SK-N-MC (cell line): ENCODE measurements at regions not wholly inside any gene's neighbourhood (a gene's known extent, or its start where the extent isn't known, plus 50 kb on each side); places are given as distances from the start of the nearest gene placed in this dataset.

Experiments
- EZH2 ChIP-seq: fragments of 200-600 bp; sonication (generic); IDR thresholded peaks from one replicate; pipeline ENCODE4 v1.6.1; 2017; ENCODE audit warnings: antibody characterized with exemption
- FOXP2 ChIP-seq: optimal IDR thresholded peaks from 2 replicates; pipeline ENCODE3; 2011; ENCODE audit warnings: mild to moderate bottlenecking, moderate library complexity; ENCODE audit not compliant: insufficient read depth; ENCODE audit errors: extremely low read length, control extremely low read depth
- POLR2AphosphoS5 ChIP-seq: IDR thresholded peaks from 2 replicates; pipeline ENCODE4 v1.6.1; 2012; ENCODE audit warnings: mild to moderate bottlenecking, low read depth, low read length, borderline replicate concordance

GRCh38 chr15:91703274-91703673 lies 150.2 kb upstream of the SLCO3A1 start:
- TF ChIP-seq EZH2 (no peak), POLR2AphosphoS5 (no peak), FOXP2 (no peak)
